COLO668 (cell line): ENCODE measurements at regions not wholly inside any gene's neighbourhood (a gene's known extent, or its start where the extent isn't known, plus 50 kb on each side); places are given as distances from the start of the nearest gene placed in this dataset.

Source experiments
- DNase-seq: peaks from one replicate; lab custom pipeline; 2025; ENCODE audit not compliant: unreplicated experiment; lab: John Stamatoyannopoulos, UW

DNA sequence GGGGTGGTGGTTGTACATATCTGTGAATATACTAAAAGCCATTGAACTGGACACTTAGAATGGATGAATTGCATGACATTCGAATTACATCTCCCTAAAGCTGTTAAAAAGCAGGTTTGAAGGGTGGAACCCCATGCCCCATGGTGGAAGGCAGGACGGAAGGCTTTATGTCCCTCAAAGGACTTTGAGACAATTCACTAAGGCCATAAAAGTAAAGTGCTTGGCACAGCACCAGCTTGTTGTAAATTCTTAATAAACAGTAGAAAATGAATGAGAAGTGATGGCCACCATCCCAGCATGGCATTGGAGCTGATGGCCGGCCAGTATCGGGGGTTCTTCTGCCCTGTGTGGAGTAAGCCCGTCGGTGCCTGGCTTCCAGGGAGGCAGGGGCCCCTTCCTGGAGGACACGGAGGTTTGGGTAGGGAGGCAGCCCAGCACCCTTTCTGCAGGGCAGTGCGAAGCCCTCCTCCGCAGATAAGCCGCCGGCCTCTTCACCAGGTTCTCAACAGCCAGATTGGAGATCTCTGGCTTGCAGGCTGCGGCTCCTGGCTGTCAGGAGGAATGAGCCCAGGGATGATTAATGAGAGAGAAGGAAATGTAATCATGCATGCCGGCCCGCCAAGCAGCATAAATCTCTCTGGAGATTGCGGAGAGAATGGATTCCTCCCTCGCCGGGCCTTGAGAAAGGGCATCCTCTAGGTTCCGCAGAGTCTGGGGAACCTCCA lies 346.9 kb downstream of the FOXL1 start:
- no peak for DNase-seq

DNA sequence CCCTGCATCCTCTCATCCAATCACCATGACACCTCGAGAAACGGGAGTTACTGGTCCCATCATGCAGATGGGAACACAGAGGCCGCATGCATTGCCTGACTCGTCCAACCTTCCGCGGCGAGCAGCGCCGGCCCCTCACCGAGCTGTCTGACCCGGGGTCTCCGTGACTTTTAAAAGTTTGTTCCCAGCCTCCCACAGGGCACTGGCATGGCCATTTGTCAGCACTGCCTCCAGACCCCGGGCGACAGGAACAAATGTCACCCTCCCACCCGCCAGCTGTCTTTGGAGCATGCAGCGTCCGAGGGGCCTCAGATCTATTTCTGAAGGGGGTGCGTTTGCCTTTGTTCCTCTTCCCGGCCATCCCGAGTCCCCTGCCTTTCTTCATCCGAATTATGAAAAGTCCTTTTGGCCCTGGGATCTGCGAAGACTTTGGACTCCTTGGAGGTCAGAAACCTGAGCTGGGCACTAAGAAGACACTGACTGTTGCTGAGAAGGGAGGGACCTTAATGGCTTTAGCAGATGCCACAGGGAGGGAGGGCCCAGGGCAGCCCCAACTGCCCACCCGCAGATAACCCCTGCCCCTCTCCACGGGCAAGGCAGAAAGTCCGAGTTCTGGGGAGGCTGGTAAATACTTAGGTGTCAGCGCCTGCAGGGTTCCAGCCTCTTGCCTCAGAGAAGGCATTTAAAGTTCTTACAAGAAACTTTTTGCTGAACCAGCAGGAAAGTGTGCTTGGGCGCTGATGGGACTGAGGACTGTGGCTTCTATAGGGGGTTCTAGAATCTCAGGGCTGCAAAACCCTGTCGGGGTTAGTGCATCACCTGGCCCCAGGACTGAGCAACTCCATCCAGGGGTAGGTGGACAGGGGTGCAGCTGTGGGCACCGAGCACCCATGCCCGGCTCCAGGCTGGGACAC lies 348.1 kb downstream of the FOXL1 start:
- DNase-seq, result no peak

DNA sequence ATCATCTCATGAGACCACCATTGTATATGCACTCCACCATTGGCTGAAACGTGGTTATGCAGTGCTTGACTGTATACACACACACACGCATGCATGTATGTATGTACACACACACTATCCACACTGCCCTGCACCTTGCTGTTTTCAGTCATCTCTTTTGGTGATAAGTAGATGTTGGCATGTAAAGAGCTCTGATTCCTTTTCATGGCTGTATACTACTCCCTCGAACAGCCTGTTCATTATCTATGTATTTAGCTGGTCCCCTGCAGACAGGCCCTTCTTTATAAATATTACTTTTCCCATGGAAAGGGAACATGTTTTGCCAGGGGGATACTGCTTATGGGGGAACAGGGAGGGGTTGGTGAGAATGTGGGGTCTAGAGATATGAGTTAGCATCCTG lies 349.4 kb downstream of the FOXL1 start:
- no peak for DNase-seq

DNA sequence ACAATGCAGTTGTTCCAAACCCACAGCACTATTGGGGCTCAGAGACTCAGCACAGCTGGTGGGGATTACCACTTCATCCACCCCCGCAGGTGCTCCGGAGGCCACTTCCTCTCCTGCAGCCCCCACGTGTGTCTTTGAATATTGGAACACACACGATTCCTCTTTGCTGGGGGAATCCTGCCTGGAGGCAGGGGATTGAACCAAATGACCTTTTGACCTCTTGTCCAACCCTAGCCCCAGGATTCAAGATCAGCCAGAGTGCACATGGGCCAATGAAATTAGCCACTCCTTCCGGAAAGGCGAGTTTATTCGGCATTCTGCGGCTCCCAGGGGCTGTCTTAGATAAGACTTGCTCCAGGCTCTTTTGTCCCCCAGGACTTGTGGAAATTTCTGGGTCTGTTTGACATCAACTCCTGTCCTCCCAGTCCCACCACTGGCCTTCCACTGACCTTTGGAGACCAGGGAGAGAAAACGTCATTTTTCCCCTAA lies 350.2 kb downstream of the FOXL1 start:
- DNase-seq, result no peak

DNA sequence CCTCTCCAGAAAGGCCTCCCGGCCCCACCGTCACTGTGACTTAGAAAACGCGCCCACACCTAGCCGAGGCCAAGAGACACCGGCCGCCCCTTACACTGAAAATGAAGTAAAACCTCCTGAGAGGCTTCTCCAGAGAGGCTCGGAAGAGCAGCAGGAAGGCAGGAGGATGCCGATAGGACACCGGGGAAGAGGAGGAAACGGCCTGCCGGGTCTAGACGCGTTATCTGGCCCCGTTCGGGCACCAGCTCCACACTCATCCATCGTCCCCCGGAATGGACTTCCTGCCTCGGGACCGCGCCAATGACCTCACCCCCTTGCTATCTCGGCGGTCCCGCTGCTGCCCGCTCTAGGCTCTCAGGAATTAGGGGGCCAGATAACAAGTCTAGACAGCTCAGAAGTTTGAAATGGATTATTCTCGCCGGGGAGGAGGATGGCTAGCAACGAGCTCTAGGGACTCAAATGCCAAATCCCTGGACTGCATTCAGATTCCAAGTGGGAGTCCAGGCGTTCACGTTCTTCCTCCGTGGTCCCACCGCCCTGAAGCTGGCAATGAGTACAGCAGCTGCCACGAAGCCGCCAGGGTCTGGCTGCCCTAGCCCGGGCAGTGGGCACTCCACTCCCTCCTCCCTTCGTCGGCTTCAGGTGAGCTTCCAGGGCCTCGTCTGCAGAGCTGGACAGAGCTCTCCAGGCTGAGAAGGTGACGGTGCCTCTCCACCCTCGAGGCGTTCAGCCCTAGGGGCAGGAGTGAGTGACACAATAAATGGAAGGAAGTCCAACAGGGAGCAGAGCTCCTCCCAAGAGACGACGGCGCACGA lies 350.9 kb downstream of the FOXL1 start:
- DNase-seq, result no peak

DNA sequence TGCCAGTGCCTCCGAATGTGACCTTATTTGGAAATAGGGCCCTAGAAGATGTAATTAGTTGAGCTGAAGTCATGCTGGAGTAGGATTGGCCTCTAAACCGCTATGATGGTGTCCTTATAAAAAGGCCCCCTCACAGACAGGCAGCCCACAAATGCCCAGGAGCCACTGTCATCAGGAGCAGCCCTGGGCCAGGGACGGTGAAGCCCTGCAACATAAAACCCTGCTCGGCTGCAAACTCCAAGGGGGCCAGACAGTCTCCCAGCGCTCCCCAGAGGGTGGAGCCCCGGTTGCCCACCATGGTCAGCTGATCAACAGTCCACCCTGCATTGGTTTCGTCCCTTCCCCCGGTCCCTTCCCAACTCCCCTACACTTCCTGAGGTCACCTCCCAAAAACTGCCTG lies 351.7 kb downstream of the FOXL1 start:
- DNase-seq, result no peak

DNA sequence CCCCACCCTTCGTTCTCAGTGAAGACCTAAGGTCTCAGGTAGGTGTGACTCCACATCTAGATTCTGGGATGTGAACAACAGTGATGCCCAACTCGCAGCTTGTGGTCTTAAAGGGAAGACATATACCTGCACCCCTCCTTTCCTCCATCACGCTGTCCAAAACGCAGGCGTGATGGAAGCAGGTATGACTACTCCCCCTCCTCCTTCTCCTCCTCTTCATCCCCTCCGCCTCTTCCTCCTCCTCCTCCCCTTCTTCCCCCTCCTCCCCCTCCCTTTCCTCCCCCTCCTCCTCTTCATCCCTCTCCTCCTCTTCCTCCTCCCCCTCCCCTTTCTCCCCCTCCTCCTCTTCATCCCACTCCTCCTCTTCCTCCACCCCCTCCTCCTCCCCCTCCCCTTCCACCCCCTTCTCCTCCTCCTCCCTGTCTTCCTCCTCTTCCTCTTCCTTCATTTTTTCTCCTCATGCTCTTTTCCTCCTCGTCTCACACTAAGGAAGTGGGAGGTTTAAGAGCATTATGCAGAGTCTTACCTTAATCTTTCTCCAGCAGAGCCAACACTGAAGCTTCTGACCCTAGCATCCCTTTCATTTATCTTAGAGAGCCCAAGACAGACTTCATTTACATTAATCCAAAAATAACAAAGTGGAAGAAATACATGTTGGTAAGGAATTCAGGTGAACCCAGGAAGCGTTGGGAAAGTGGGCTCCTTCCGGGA lies 352.5 kb downstream of the FOXL1 start:
- no peak for DNase-seq

DNA sequence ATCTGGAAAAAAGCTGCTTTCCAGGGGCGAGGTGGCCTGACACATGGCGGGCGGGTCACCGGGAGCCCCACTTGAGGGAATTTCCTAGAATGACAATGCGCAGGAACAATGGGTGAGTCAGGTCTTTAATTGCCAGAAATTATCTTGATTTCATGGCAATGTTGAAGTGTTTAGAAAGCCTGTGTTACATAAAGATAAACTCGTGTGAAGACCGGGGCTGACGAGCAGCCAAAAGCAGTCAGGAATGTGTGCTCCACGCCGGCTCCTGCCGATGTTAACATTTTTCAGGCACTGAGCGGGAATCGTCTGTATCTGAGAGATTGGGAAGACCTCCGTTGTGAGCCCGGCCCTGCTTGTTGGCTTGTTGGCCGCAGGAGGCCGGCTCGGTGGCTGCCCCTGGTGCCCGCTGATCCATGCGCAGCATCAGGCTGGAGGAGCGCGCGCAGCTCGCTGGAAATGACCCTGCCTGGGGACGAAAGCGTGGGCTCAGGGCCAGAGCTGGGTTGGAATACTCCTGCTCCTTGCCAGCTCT lies 353.1 kb downstream of the FOXL1 start:
- no peak for DNase-seq

DNA sequence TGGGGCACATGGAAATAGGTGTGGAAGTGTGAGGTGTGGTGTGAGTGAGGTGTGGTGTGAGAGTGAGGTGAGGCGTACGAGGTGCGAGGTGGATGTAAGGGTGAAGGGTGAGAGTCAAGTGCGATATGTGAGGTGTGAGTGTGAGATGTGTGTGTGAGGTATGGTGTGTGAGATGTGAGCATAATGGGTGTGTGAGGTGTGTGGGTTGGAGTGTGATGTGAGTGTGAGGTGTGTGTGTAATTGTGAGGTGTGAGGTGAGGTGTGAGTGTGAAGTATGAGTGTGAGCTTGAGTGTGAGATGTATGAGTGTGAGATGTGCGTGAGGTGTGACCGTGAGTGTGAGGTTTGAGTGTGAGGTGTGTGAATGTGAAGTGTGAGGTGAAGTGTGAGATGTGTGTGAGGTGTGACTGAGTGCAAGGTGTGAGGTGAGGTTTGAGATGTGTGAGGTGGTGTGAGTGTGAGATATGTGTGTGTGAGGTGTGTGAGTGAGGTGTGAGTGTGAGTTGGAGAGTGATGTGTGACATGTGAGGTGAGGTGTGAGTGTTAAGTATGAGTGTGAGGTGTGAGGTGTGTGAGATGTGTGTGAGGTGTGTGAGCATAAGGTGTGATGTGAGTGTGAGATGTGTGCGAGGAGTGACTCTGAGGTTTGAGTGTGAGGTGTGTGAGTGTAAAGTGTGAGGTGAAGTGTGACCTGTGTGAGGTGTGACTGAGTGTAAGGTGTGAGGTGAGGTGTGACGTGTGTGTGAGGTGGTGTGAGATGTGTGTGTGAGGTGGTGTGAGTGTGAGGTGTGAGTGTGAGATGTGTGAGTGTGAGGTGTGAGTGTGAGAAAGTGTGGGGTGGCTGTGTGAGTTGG lies 354.0 kb downstream of the FOXL1 start:
- no peak for DNase-seq

DNA sequence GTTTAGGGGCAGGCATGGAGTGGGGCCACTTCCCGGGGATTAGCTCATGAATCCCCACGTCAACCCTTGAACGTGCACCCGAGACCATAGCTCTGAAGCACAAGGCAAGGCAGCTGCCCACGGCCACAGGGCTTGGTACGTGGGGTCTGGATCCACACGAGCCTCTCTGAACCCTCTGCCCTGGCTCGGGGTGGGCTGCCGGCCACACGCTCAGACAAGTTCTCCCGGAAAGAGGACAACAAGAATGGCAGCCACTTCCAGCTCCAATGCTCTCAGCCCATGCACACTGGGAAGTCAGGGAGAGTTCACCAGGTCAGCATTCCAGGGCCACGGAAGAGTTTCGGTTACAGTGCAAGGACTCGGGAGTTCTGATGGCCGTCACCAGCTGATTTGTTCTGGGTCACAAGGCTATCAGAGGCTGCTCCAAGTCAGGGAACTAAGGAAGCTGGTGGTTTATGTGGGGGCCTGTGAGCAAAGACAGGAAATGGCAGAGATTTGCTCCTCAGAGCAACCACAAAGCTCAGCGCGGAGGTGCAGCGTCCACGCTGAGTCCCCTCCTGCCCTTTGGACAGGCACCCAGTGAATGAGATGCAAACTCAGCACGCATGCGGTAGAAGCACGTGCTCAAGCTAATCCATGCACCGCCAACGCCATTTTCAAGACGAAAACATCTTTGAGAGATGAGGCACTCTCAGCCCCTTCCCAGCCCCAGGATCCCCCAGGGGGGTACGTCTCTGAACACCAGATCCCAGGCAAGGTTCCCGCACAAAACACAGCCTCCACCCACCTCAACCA lies 356.4 kb downstream of the FOXL1 start:
- DNase-seq, result no peak

DNA sequence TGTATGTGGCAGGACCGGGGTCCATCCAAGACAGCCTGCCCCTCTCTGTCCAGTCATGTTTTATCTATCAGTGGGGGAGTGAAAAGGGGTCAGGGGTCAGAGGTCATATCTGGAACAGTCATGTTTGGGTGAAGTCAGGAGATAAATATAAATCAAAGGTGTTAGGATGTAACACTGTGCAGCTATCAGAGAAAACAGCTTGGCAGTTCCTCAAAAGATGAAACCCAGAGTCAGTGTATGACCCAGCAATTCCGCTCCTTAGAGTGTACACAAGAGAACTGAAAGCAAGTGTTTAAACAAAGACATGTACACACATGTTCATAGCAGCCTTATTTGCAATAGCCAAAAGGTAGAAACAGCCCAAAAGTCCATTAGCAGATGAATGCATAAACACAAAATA lies 361.3 kb downstream of the FOXL1 start:
- no peak for DNase-seq

DNA sequence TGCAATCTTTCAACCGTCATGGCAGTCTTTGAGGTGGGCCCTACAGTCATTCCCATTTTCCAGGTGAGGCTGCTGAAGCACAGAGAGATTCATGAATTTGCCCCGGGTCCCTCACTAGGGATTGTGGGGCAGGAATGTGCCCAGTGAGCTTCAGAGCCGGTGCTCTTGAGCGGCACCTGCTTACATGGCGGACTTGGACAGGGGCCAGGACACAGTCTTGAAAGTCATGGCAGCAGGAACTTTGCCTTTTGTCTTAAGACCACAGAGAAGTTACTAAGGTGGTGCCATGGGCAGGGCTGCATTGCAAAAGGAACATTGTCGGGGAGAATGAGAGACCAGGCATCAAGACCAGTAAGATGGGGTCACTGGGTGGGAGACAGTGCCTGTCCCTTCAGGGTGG lies 363.4 kb downstream of the FOXL1 start:
- no peak for DNase-seq

DNA sequence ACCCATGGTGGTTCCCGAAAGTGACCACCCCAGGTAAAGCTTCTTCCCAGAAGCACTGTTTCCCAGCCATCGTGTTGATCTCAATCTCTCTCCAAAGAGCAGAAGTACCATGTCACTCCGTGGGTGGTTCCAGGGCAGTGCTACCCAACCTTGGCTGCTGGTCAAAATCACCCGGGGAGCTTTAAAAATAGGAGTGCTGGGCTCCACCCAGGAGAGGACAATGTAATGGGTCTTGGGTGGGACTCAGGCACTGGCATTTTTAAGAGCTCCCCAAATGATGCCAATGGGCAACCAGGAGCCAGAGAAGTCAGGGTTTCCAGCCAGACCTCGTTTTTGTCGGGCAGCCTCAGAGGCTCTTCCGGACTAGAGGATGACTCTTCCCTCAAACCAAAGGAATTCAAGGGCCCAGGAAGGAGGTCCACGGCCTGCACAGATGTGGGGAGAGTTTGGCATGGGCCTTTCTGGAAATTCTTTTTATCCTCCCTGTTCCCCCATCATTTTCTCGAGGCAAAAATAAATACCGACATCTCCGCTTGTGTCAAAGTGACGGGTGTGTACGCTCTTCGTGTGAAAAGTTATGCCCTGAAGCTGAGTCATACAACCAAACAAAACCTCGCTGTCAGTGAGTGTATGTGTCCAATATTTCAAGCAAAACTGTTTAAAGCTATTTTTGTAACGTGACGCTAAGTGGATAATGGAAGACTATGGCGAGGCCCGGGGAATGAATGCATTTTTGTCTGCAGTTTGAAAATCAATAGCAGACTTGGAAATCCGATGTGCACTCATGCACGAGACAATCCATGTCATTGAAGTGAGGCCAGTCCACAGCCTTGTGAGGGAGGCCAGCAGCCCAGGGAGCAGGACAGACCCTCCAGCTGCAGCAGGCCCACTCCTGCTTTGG lies 364.1 kb downstream of the FOXL1 start:
- DNase-seq, result no peak

DNA sequence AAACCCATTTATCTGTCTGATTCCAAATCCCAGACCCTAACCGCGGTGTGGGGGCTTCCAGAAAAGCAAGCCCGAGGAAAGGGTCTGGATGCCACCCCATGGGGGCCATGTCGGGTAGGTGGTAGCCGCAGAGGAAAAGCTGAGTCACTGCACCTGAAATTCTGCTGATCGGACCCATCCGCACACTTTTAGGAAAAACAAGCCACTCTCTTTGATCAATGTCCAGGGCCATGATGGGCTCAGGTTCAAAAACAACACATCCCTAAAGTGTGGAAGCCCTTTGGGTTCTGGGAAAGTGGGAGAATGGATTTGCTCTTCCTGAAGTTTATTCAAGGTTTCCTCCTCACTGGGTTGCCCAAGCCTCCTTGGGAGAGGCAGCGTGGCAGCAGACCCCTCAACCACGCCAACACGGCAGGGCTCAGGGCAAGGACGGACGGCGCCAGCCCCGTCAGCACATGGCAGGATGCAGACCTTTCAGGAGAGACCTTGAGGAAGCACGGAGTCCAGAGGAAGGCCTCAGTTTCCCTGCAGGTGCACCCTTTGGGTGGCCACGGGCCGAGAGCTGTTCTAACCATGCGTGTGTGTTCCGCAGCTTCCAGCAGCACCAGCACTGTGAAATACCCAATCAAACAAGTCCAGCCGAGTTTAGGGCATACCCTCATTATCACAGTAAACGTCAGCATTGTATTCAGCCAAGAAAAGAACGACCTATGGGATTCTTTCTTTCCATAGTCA lies 367.0 kb downstream of the FOXL1 start:
- no peak for DNase-seq

DNA sequence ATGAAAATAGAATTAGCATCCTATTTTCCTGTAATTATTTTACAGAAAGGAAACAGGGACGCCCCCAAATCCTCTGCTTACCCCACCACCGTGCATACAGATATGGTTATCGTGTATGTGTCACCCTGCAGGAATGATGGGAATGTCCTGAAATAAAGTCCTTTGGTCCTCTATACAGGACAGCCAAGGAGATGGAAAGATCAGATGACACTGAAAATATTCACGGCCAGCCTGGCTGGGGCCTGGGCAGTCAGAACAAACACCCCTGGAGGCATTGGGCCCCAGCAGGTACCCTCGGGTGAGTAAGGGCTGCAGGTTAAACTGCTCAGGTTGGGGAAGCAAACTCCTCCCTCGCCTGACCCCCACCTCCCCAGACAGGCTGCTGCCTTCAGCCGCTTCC lies 368.0 kb downstream of the FOXL1 start:
- no peak for DNase-seq

DNA sequence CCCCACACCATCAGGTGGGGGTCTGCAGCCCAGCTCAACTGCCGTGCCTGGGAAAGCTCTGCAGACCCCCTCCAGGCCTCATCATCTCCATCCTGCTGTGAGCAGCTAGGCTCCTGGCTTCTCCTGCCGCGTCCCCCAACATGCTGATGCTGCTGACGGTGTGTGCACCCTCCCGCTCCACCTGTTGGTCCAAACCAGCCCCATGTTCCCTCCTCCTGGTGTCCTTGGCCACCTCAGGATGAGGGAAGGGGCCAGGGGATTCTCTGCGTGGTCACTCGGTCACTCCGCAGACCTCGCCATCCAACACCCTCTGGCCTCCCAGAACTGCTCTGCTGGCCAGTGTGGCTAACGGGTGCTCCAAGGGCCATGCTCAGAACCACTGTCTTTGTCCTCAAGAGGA lies 368.6 kb downstream of the FOXL1 start:
- no peak for DNase-seq

DNA sequence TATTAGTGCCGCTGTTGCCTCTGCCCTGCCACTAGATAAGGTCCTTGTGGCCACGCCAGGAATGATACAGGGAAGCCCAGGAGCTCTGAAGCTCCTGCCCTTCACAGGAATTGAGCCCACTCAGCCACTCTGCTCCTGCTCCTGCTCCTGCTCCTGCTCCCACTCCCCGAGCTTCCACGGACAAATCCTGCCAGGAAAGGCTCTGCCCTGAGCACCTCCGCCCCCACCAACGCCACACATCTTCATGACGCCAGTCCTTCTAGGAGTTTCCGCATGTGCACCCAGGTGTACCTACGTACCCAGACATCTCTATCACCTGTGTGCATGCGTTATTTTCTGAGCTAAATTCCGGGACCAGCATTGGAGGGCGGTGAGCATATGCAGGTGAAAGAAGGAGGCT lies 369.1 kb downstream of the C16orf95 start:
- DNase-seq, result no peak
